Fibroblast of skin of abdomen (primary cell): ENCODE measurements at regions not wholly inside any gene's neighbourhood (a gene's known extent, or its start where the extent isn't known, plus 50 kb on each side); places are given as distances from the start of the nearest gene placed in this dataset.

Experiments
- DNase-seq: peaks from one replicate; pipeline ENCODE4 v3.0.0-alpha.2; 2013

- peak; percentile 8 for DNase-seq
Observed at GRCh38 chr1:192238421-192238820, 78.4 kb upstream of the RGS21 start.

GRCh38 chr1:192243721-192244120 lies 73.1 kb upstream of the RGS21 start:
- DNase-seq: no peak

- DNase-seq: no peak
Observed at GRCh38 chr1:192251735-192252134, 65.1 kb upstream of the RGS21 start.

- DNase-seq: no peak
Observed at GRCh38 chr1:192252776-192253175, 64.0 kb upstream of the RGS21 start.

- DNase-seq: no peak
Observed at GRCh38 chr1:192256674-192257334, 60.0 kb upstream of the RGS21 start.

- no peak for DNase-seq
Observed at GRCh38 chr1:192260076-192260475, 56.7 kb upstream of the RGS21 start.

- no peak for DNase-seq
Observed at GRCh38 chr1:192261476-192261875, 55.3 kb upstream of the RGS21 start.

GRCh38 chr1:192263436-192263835 lies 53.4 kb upstream of the RGS21 start:
- peak; percentile 35 for DNase-seq

GRCh38 chr1:192265516-192266173 lies 51.1 kb upstream of the RGS21 start:
- no peak for DNase-seq

GRCh38 chr1:192266645-192267044 lies 50.1 kb upstream of the RGS21 start:
- no peak for DNase-seq
